ENCODE measurements at regions not wholly inside any gene's neighbourhood (a gene's known extent, or its start where the extent isn't known, plus 50 kb on each side); places are given as distances from the start of the nearest gene placed in this dataset.

GRCh38 chr6:131510591-131510990, 62.4 kb upstream of the ARG1 start:
- DNase-seq: no peak

- peak; percentile 32 for DNase-seq
Observed at GRCh38 chr6:131519670-131520436, 53.2 kb upstream of the ARG1 start.
